EH (cell line): ENCODE measurements at regions not wholly inside any gene's neighbourhood (a gene's known extent, or its start where the extent isn't known, plus 50 kb on each side); places are given as distances from the start of the nearest gene placed in this dataset.
"Not testable (repeated sequence)": the region's sequence is repeated elsewhere in the genome, so short reads cannot be mapped to it uniquely, and the experiment has no call there.

Experiments used
- DNase-seq: peaks from one replicate; pipeline ENCODE4 v3.0.0-alpha.2; 2015; ENCODE audit warnings: low read depth

GRCh38 chr1:22196041-22196440 lies 53.1 kb upstream of the WNT4 start:
- DNase-seq, result no peak

GRCh38 chr1:22196641-22197040 lies 53.7 kb upstream of the WNT4 start:
- DNase-seq, result no peak

- no peak for DNase-seq
These were observed 54.7 kb upstream of the WNT4 start for GRCh38 chr1:22197644-22198043.

GRCh38 chr1:22201023-22201422 lies 58.1 kb upstream of the WNT4 start:
- DNase-seq, result no peak

- no peak for DNase-seq
These were observed 60.4 kb upstream of the WNT4 start for GRCh38 chr1:22203335-22203734.

- no peak for DNase-seq
These were observed 61.4 kb upstream of the WNT4 start for GRCh38 chr1:22204057-22204840.

- DNase-seq, result peak; percentile 41
These were observed 62.4 kb upstream of the WNT4 start for GRCh38 chr1:22204989-22205913.

GRCh38 chr1:22206551-22207125 lies 63.7 kb upstream of the WNT4 start:
- no peak for DNase-seq

GRCh38 chr1:22207511-22208267 lies 64.8 kb upstream of the WNT4 start:
- DNase-seq, result peak; percentile 6

- DNase-seq, result no peak
These were observed 65.5 kb upstream of the WNT4 start for GRCh38 chr1:22208268-22208972.

GRCh38 chr1:22208973-22209378 lies 66.1 kb upstream of the WNT4 start:
- no peak for DNase-seq

- DNase-seq, result no peak
These were observed 67.3 kb upstream of the WNT4 start for GRCh38 chr1:22210176-22210575.

GRCh38 chr1:22210636-22211035 lies 67.7 kb upstream of the WNT4 start:
- no peak for DNase-seq

GRCh38 chr1:22211459-22211858 lies 68.6 kb upstream of the WNT4 start:
- not testable (repeated sequence) for DNase-seq

- no peak for DNase-seq
These were observed 69.7 kb upstream of the WNT4 start for GRCh38 chr1:22212400-22213233.

GRCh38 chr1:22216210-22216883 lies 73.5 kb upstream of the WNT4 start:
- DNase-seq, result no peak

GRCh38 chr1:22216966-22217365 lies 74.1 kb upstream of the WNT4 start:
- no peak for DNase-seq

GRCh38 chr1:22217811-22218460 lies 75.0 kb upstream of the WNT4 start:
- no peak for DNase-seq

GRCh38 chr1:22218618-22219250 lies 75.8 kb upstream of the WNT4 start:
- no peak for DNase-seq
